Hepatocyte (in vitro differentiated cells): ENCODE measurements at regions not wholly inside any gene's neighbourhood (a gene's known extent, or its start where the extent isn't known, plus 50 kb on each side); places are given as distances from the start of the nearest gene placed in this dataset.

Source experiments
- CTCF ChIP-seq: fragments of 200-600 bp; sonication (generic); IDR thresholded peaks from 2 replicates; pipeline ENCODE4 v1.5.1; 2016; ENCODE audit warnings: antibody characterized with exemption, mild to moderate bottlenecking; ENCODE audit not compliant: poor library complexity
- EZH2 ChIP-seq: fragments of 200-600 bp; sonication (generic); IDR thresholded peaks from 2 replicates; pipeline ENCODE4 v1.6.1; 2016; ENCODE audit warnings: antibody characterized with exemption, mild to moderate bottlenecking, borderline replicate concordance
- EZH2phosphoT487 ChIP-seq: fragments of 200-600 bp; sonication (generic); IDR thresholded peaks from one replicate; pipeline ENCODE4 v1.6.1; 2018; ENCODE audit warnings: antibody characterized with exemption, mild to moderate bottlenecking, low read depth, moderate library complexity; ENCODE audit not compliant: unreplicated experiment, severe bottlenecking

DNA sequence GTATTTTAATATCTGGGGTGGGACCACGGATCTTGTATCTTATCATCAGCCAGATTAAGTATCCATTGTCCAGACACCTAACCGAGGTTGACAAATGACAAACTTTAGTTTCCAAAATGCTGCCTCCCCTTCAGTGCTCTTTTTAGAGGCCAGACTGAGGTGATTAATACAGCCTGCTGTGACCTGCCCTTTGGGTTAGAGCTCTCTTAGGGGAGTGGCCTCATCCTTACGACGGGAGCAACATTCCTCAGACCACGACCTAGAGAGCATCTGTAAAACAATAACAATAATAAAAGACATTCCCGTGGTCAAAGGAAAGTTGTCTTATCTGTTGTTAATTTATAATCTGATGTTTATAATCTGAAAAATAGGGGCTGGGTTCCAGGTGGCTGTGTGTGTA, 405.3 kb downstream of the LPIN1 start:
- no peak for TF ChIP-seq CTCF
- no peak for TF ChIP-seq EZH2
- TF ChIP-seq EZH2phosphoT487, result no peak
